ENCODE measurements at regions not wholly inside any gene's neighbourhood (a gene's known extent, or its start where the extent isn't known, plus 50 kb on each side); places are given as distances from the start of the nearest gene placed in this dataset.
"Not testable (repeated sequence)": the region's sequence is repeated elsewhere in the genome, so short reads cannot be mapped to it uniquely, and the experiment has no call there.

GRCh38 chr5:63118221-63118620 is 539.6 kb downstream of the LRRC70 start:
- DNase-seq, result no peak
- ATAC-seq, result no peak

GRCh38 chr5:63111891-63112290 is 533.3 kb downstream of the LRRC70 start:
- ATAC-seq (no peak), DNase-seq (no peak)

- DNase-seq (no peak), ATAC-seq (no peak)
These were observed 523.3 kb downstream of the LRRC70 start for GRCh38 chr5:63101870-63102269.

- ATAC-seq (no peak), DNase-seq (no peak)
These were observed 518.7 kb downstream of the LRRC70 start for GRCh38 chr5:63097286-63097685.

GRCh38 chr5:63094730-63095129 is 516.1 kb downstream of the LRRC70 start:
- DNase-seq (no peak), ATAC-seq (no peak)

- ATAC-seq (no peak), DNase-seq (no peak)
These were observed 510.5 kb downstream of the LRRC70 start for GRCh38 chr5:63089147-63089546.

- ATAC-seq (no peak), DNase-seq (no peak)
These were observed 506.9 kb downstream of the LRRC70 start for GRCh38 chr5:63085561-63085960.

GRCh38 chr5:63083689-63084088 is 505.1 kb downstream of the LRRC70 start:
- ATAC-seq, DNase-seq: not testable (repeated sequence)

GRCh38 chr5:63081402-63081801 is 502.8 kb downstream of the LRRC70 start:
- no peak for DNase-seq
- ATAC-seq, result no peak

- no peak for DNase-seq
- ATAC-seq, result no peak
These were observed 491.4 kb downstream of the LRRC70 start for GRCh38 chr5:63070001-63070400.

GRCh38 chr5:63055421-63055820 is 476.8 kb downstream of the LRRC70 start:
- DNase-seq, result no peak
- ATAC-seq, result no peak

GRCh38 chr5:63053019-63053638 is 474.5 kb downstream of the LRRC70 start:
- ATAC-seq, result no peak
- DNase-seq, result no peak

- DNase-seq (no peak), ATAC-seq (no peak)
These were observed 472.3 kb downstream of the LRRC70 start for GRCh38 chr5:63050916-63051315.

- ATAC-seq, result no peak
- DNase-seq, result no peak
These were observed 471.3 kb downstream of the LRRC70 start for GRCh38 chr5:63049935-63050334.

- DNase-seq, result no peak
- no peak for ATAC-seq
These were observed 465.2 kb downstream of the LRRC70 start for GRCh38 chr5:63043792-63044191.

- DNase-seq, result no peak
- ATAC-seq, result no peak
These were observed 453.7 kb downstream of the LRRC70 start for GRCh38 chr5:63032343-63032742.

GRCh38 chr5:63029891-63030290 is 451.3 kb downstream of the LRRC70 start:
- ATAC-seq, result no peak
- DNase-seq, result no peak

- DNase-seq (no peak), ATAC-seq (no peak)
These were observed 447.1 kb downstream of the LRRC70 start for GRCh38 chr5:63025679-63026078.

- ATAC-seq, result no peak
- DNase-seq, result no peak
These were observed 443.8 kb downstream of the LRRC70 start for GRCh38 chr5:63022403-63022802.

- ATAC-seq, result no peak
These were observed 432.5 kb downstream of the LRRC70 start for GRCh38 chr5:63011158-63011557.

GRCh38 chr5:63008195-63008594 is 429.6 kb downstream of the LRRC70 start:
- ATAC-seq (no peak), DNase-seq (no peak)

More at GRCh38 chr5:63011158-63011557, 432.5 kb downstream of the LRRC70 start:
- no peak for DNase-seq

- not testable (repeated sequence) for ATAC-seq, DNase-seq
These were observed 416.2 kb downstream of the LRRC70 start for GRCh38 chr5:62994842-62995241.

- ATAC-seq (no peak), DNase-seq (no peak)
These were observed 407.1 kb downstream of the LRRC70 start for GRCh38 chr5:62985749-62986148.

- ATAC-seq, result no peak
- DNase-seq, result no peak
These were observed 403.7 kb downstream of the LRRC70 start for GRCh38 chr5:62982348-62982747.

GRCh38 chr5:62980884-62981283 is 402.3 kb downstream of the LRRC70 start:
- no peak for ATAC-seq
- DNase-seq, result no peak

Data from stimulated activated naive CD8-positive, alpha-beta T cell treated with anti-CD3 and anti-CD28 coated beads, Interleukin-15, Interleukin-2, amounts not matched to agents 100 U/mL and 50 U/mL, for 24 hours (primary cell).